ENCODE measurements at regions not wholly inside any gene's neighbourhood (a gene's known extent, or its start where the extent isn't known, plus 50 kb on each side); places are given as distances from the start of the nearest gene placed in this dataset.

DNA sequence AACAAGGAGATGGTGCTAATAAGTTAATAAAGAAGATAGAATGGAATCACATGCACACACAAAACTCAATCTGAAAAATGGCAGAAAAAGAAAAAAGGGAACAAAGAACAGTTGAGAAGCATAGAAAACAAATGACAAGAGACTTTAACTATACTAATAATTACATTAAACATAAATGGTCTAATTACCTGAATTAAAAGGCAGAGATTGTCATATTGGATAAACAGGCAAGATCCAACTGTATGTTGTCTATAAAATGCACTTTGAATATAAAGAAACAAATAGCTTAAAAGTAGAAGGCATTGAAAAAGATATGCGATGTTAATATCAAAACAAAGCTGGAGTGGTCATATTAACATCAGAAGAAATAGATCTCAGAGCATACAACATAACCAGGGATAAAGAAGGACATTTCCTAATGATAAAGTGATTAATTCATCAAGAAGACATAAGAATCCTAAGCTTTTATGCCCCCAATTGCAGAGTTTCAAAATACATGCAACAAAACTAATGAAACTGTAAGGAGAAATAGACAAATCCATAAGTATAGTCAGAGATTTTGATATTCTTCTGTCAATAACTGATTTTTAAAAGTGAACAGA is 293.5 kb downstream of the PTPRU start:
- TF ChIP-seq POLR2A (IDR thresholded peaks at IDR 0.05): no peak
- TF ChIP-seq POLR2AphosphoS5 (IDR thresholded peaks at IDR 0.05): no peak
- TF ChIP-seq, protein P1, sequence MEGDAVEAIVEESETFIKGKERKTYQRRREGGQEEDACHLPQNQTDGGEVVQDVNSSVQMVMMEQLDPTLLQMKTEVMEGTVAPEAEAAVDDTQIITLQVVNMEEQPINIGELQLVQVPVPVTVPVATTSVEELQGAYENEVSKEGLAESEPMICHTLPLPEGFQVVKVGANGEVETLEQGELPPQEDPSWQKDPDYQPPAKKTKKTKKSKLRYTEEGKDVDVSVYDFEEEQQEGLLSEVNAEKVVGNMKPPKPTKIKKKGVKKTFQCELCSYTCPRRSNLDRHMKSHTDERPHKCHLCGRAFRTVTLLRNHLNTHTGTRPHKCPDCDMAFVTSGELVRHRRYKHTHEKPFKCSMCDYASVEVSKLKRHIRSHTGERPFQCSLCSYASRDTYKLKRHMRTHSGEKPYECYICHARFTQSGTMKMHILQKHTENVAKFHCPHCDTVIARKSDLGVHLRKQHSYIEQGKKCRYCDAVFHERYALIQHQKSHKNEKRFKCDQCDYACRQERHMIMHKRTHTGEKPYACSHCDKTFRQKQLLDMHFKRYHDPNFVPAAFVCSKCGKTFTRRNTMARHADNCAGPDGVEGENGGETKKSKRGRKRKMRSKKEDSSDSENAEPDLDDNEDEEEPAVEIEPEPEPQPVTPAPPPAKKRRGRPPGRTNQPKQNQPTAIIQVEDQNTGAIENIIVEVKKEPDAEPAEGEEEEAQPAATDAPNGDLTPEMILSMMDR (IDR thresholded peaks at IDR 0.05): no peak
- no peak for TF ChIP-seq EP300 (IDR thresholded peaks at IDR 0.05)
